K562 (cell line): ENCODE measurements at regions not wholly inside any gene's neighbourhood (a gene's known extent, or its start where the extent isn't known, plus 50 kb on each side); places are given as distances from the start of the nearest gene placed in this dataset.

ENCODE experiments used
- ARID4B ChIP-seq: sonication (generic); formaldehyde crosslinking; IDR thresholded peaks from 2 replicates; pipeline ENCODE4 v1.8.0; 2022; ENCODE audit warnings: mild to moderate bottlenecking, missing genetic modification reagents
- ATF1 ChIP-seq, 2 experiments: fragments of 450-650 bp in 1 of 2; IDR thresholded peaks; 2 replicates each; pipeline ENCODE4 v1.6.1; 2016; ENCODE audit warnings: missing compliant biosample characterization in 1 of 2, missing genetic modification characterization in 1 of 2
- CTCFL ChIP-seq: IDR thresholded peaks from 2 replicates; pipeline ENCODE4 v1.6.1; 2011; ENCODE audit warnings: borderline replicate concordance, low read depth, mild to moderate bottlenecking, moderate library complexity, low read length; ENCODE audit not compliant: insufficient read depth, poor library complexity, severe bottlenecking
- EHMT2 ChIP-seq: fragments of 450-650 bp; IDR thresholded peaks from 2 replicates; pipeline ENCODE4 v1.6.1; 2018; ENCODE audit warnings: antibody characterized with exemption
- ETV6 ChIP-seq, 3 experiments: fragments of 150-350 bp in 1 of 3; sonication (generic) in 1 of 3; formaldehyde crosslinking in 1 of 3; IDR thresholded peaks; 2 replicates each; pipeline versions ENCODE4 v1.6.1 to v1.8.0; 2014 to 2022; ENCODE audit warnings: borderline replicate concordance in 2 of 3, low read depth in 2 of 3, antibody characterized with exemption in 1 of 3, low read length in 1 of 3, mild to moderate bottlenecking in 1 of 3, missing genetic modification reagents in 1 of 3
- FOXK2 ChIP-seq, 2 experiments: fragments of 450-650 bp; IDR thresholded peaks in 1 of 2; conservative IDR thresholded peaks in 1 of 2; 2 replicates each; pipeline ENCODE4 v1.6.1; 2016; ENCODE audit warnings: low read depth in 2 of 2, mild to moderate bottlenecking in 1 of 2
- GABPA ChIP-seq: fragments of 200-800 bp; sonication (Bioruptor generic); conservative IDR thresholded peaks from 2 replicates; pipeline ENCODE4 v1.6.1; 2016; ENCODE audit warnings: low read depth, missing genetic modification characterization, missing compliant biosample characterization
- GATAD2A ChIP-seq: fragments of 450-650 bp; IDR thresholded peaks from 2 replicates; pipeline ENCODE4 v1.6.1; 2017
- RAD21 ChIP-seq, 2 experiments: fragments of 250-450 bp in 1 of 2; fragments of 450-650 bp in 1 of 2; sonication (Bioruptor Pico) in 1 of 2; formaldehyde crosslinking in 1 of 2; IDR thresholded peaks in 1 of 2; conservative IDR thresholded peaks in 1 of 2; 2 replicates each; pipeline versions ENCODE4 v1.4.0 to v1.8.0; 2020 to 2022; ENCODE audit warnings: mild to moderate bottlenecking in 2 of 2, moderate library complexity in 1 of 2
- RCOR1 ChIP-seq, 2 experiments: IDR thresholded peaks; 2 replicates each; pipeline ENCODE4 v1.6.1; 2012; ENCODE audit warnings: low read depth in 2 of 2, low read length in 2 of 2, borderline replicate concordance in 1 of 2, improper control_type of control experiment in 1 of 2
- SMC3 ChIP-seq: conservative IDR thresholded peaks from 2 replicates; pipeline ENCODE4 v1.6.1; 2011; ENCODE audit warnings: low read depth, low read length, improper control_type of control experiment; ENCODE audit not compliant: insufficient read depth
- USF1 ChIP-seq: sonication (generic); formaldehyde crosslinking; IDR thresholded peaks from 2 replicates; pipeline ENCODE4 v1.9.0; 2022; ENCODE audit warnings: mild to moderate bottlenecking, missing genetic modification reagents
- XRCC5 ChIP-seq: fragments of 200-400 bp; formaldehyde crosslinking; IDR thresholded peaks from 2 replicates; pipeline ENCODE4 v1.6.1; 2017; ENCODE audit warnings: low read depth, mild to moderate bottlenecking, low read length
- ZNF143 ChIP-seq: sonication (generic); formaldehyde crosslinking; IDR thresholded peaks from 2 replicates; pipeline ENCODE4 v1.9.0; 2022; ENCODE audit warnings: mild to moderate bottlenecking, missing genetic modification reagents
- ZNF507 ChIP-seq: conservative IDR thresholded peaks from 2 replicates; pipeline ENCODE4 v1.6.1; 2017; ENCODE audit warnings: missing genetic modification characterization, missing compliant biosample characterization
- ZNF511 ChIP-seq: sonication (generic); formaldehyde crosslinking; IDR thresholded peaks from 2 replicates; pipeline ENCODE4 v1.8.0; 2022; ENCODE audit warnings: mild to moderate bottlenecking, missing genetic modification reagents
- TF ChIP-seq, protein P1 (sequence below): fragments of 450-650 bp; formaldehyde crosslinking; IDR thresholded peaks from 2 replicates; pipeline ENCODE4 v1.4.0; 2020; ENCODE audit warnings: mild to moderate bottlenecking, moderate library complexity

GRCh38 chr7:148527717-148528168, 62.8 kb upstream of the C7orf33 start (continued):
- TF ChIP-seq USF1 (CRISPR knock-in tag) (peak; percentile 24; the same call in 1 of the 2 replicates), ARID4B (CRISPR knock-in tag) (no peak), ATF1 (CRISPR knock-in tag; IDR thresholded peaks at IDR 0.05) (no peak), ATF1 (tag; IDR thresholded peaks at IDR 0.05) (0 out of 2 replicates have a peak, but pooled peaks have one; percentile 31), RAD21 (CRISPR knock-in tag; conservative IDR thresholded peaks at IDR 0.05 in 1 of 2, IDR thresholded peaks at IDR 0.05 in 1 of 2) (peak; percentile 54 to 81), GABPA (no peak), ZNF143 (0 out of 2 replicates have a peak, but pooled peaks have one; percentile 15), RCOR1 (IDR thresholded peaks at IDR 0.05; ENCODE audit: borderline replicate concordance in 1 of 2, low read depth in 2 of 2, low read length in 2 of 2) (peak in 1 of 2 experiments; percentile 44; a peak in 1 of 4 replicates), ZNF507 (tag) (no peak), ETV6 (IDR thresholded peaks at IDR 0.05; ENCODE audit: borderline replicate concordance in 1 of 2, low read depth in 2 of 2, low read length in 1 of 2) (no peak), ETV6 (CRISPR knock-in tag; IDR thresholded peaks at IDR 0.05; ENCODE audit: borderline replicate concordance) (0 out of 2 replicates have a peak, but pooled peaks have one; percentile 38), GATAD2A (no peak), ZNF511 (CRISPR knock-in tag) (0 out of 2 replicates have a peak, but pooled peaks have one; percentile 24), CTCFL (peak; percentile 91), FOXK2 (conservative IDR thresholded peaks at IDR 0.05 in 1 of 2, IDR thresholded peaks at IDR 0.05 in 1 of 2; ENCODE audit: low read depth in 2 of 2) (peak in 1 of 2 experiments; percentile 64; a peak in 2 of 4 replicates), XRCC5 (peak; percentile 76), SMC3 (peak; percentile 91), EHMT2 (peak; percentile 39; the same call in 1 of the 2 replicates)
- TF ChIP-seq, protein P1, sequence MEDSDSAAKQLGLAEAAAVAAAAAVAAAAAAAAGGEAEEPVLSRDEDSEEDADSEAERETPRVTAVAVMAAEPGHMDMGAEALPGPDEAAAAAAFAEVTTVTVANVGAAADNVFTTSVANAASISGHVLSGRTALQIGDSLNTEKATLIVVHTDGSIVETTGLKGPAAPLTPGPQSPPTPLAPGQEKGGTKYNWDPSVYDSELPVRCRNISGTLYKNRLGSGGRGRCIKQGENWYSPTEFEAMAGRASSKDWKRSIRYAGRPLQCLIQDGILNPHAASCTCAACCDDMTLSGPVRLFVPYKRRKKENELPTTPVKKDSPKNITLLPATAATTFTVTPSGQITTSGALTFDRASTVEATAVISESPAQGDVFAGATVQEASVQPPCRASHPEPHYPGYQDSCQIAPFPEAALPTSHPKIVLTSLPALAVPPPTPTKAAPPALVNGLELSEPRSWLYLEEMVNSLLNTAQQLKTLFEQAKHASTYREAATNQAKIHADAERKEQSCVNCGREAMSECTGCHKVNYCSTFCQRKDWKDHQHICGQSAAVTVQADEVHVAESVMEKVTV (CRISPR knock-in tag), result 0 out of 2 replicates have a peak, but pooled peaks have one; percentile 5
